Dermis microvascular lymphatic vessel endothelial cell (primary cell): ENCODE measurements at regions not wholly inside any gene's neighbourhood (a gene's known extent, or its start where the extent isn't known, plus 50 kb on each side); places are given as distances from the start of the nearest gene placed in this dataset.
"Not testable (repeated sequence)": the region's sequence is repeated elsewhere in the genome, so short reads cannot be mapped to it uniquely, and the experiment has no call there.

Source experiments
- DNase-seq, 2 donors: peaks; one replicate each; pipeline versions ENCODE4 v3.0.0 to v3.0.0-alpha.2; 2010; ENCODE audit warnings: low read depth in 2 of 2

GRCh38 chr3:23706111-23706510 lies 99.6 kb upstream of the UBE2E1 start:
- no peak for DNase-seq

DNA sequence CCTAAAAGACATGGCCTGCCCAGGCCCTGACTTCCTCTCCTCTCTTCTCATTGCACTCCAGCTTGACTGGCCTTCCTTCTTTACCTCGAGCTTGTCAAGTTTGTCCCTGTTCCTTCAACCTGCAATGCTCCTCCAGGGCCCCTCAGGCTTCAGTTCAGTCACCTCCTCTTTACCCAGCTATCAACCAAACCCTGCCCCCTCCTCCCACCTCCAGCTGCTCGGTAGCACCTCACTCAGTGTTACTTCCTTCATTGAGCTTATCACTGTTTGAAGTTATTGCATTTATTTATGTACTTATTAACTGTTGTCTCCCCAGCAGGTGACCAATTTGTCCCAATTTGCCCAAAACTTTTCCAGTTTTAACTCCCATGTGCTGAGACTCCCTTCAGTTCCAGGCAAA lies 95.8 kb upstream of the UBE2E1 start:
- no peak for DNase-seq

- peak in 1 of 2 donors; percentile 35 for DNase-seq
Measured at GRCh38 chr3:23710555-23710954, 95.2 kb upstream of the UBE2E1 start.

DNA sequence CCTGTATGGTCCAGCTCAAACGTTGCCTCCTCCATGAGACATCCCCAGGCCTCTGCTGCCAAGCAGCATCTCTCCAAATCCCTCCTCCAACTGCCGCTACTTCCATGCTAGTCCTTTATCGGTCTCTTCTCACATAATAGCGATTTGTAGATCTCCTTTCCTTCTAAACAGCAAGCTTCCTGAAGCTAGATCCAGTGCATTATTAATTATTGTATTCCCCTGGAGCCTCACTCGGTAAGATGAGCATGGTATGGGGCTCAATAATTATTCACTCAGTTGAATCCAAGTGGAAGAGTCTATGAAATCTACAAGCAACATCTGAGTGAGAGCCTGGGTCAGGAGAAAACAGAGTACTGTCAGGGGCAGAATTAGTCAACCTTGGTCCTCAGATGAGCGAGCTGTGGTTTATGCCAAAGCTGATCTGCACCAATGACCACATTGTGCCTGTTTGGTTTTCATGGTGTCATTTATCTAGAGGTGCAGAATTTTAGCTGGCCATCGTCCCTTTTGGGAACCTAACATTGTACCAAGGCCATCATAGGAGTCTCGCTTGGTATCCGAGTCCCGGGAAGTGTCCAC lies 93.8 kb upstream of the UBE2E1 start:
- DNase-seq = no peak

- DNase-seq = peak; percentile 85 to 90
Measured at GRCh38 chr3:23712656-23713559, 92.8 kb upstream of the UBE2E1 start.

DNA sequence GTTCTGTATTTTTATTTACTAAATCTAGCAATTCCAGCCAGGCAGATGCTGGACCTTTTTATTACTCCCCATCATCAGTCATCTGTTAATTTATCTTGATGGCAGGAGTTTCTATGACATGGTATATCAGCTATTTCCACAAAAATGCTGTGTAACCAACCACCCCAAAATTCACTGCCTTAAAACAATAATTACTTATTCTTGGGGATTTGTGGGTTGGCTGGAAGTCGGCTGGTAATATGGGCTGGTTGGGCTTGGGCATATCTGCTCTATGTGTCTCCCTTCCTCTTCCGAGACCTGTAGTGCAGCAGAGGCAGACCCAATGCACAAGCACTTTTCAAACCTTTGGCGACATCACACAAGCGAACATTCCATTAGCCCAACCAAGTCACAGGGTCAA lies 92.1 kb upstream of the UBE2E1 start:
- DNase-seq = no peak

- DNase-seq = no peak
Measured at GRCh38 chr3:23720059-23720458, 85.7 kb upstream of the UBE2E1 start.

DNA sequence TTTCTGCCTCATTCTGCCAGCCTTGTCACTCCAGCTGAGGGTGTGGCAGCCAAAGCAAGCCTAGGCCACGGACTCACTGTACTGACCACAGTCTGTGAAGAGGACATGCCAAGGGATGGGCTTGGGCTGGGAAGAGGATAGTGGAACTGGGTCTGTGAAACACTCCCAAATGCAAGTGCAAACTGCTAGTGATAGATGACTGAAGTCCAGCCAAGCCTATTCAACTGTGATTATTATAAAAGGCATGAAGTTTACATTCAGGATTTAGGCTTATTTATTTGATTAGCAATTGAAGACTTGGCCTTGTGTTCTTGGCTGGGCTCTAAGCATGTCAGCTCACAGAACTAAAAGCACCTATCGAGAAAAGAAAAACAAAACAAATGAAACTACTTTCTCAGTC lies 84.9 kb upstream of the UBE2E1 start:
- DNase-seq = no peak

GRCh38 chr3:23723141-23723540 lies 82.6 kb upstream of the UBE2E1 start:
- DNase-seq = no peak

DNA sequence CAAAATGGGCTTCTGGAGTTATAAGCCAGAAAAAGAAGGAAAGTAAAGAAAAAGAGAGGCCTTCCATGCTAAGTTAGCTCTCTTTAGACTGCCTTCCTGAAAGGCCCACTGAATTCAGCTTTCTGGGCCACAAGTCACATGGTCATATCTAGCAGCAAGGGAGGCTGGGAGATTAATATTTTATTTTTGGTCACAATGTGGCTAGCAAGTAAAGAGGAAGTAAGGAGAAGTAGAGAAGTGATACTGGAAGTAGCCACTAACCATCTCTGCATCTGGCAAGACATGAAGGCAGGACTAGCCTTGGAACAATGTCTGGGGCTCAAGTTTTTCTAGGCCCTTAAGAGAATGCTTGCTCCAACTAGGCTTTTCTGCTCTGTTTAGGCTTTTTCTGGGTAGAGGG lies 81.8 kb upstream of the UBE2E1 start:
- no peak for DNase-seq

DNA sequence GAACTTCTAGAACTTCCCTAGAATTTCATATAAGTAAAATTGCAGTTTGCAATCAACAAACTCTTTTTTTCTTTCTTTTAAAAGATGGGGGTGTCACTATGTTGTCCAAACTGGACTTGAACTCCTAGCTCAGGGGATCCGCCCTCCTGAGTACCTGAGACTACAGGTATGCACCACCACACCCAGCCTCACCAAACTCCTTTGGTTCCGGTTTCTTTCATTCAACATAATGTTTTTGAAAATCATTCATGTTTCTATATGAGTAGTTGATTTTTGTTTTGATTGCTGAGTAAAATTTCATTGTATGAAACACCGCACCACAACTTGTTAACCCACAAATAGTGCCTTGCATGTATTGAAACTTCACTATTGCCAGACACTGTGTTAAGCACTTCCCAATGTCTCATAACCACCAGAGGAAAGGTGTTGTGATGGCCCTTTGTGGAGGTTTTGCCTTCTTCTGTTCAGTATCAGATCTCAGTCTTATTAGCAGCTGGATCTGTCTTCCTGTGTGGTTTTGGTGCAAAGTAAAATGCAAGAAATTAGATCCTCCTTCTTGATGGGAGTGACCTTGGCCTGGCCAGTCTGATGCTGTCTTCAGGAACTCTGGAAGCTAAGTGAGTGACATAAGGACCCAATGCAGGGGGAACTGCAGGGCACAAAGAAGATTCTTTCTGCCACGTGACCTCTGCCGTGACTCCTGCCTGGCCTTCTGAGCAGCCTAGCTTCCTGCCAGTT lies 78.8 kb upstream of the UBE2E1 start:
- DNase-seq = no peak

DNA sequence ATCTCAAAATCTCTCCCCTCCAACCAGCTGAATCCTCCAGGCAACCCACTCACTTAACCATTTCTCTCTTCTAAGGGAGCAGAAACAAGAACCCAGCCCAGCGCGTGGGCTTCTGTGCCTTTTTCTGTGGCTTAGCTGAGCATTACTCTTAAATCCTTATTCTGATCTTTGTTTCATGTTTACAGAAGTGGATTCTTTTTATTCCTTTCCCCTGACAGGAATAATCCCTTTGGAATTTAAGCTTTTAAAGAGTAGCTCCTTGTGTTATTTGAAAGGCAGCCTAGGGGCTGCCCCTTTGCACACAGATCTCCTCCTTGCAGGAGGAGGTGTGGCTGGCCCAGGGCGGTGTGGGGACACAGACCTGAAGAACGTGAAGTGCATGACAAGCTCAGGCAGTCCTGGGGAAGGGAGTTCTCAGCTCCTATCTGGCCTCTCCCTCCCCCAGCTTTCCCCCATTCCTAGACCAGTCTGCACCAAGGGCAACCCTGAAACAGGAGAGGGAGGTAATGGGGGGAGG lies 77.1 kb upstream of the UBE2E1 start:
- DNase-seq = no peak

- DNase-seq = not testable (repeated sequence)
Measured at GRCh38 chr3:23729362-23729761, 76.4 kb upstream of the UBE2E1 start.

- no peak for DNase-seq
Measured at GRCh38 chr3:23734481-23734880, 71.3 kb upstream of the UBE2E1 start.

DNA sequence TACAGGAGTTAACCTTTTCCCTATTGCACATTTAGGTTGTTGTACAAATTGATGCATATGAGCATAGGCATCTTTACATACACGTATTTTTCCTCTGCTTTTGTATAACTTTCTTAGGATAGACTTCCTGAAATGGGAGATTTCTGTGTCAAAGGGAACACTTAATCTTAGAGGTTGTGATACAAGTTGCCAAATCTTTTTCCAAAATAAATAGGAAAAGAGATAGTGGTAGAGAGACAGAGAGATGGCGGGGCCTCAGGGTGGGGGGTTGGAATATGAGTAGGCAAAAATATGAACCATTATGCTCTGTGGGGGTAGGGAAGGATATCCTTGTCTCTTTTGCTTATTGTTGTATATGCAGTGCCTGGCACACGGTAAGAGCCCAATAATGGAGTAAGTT lies 70.7 kb upstream of the UBE2E1 start:
- DNase-seq = peak in 1 of 2 donors; percentile 32

DNA sequence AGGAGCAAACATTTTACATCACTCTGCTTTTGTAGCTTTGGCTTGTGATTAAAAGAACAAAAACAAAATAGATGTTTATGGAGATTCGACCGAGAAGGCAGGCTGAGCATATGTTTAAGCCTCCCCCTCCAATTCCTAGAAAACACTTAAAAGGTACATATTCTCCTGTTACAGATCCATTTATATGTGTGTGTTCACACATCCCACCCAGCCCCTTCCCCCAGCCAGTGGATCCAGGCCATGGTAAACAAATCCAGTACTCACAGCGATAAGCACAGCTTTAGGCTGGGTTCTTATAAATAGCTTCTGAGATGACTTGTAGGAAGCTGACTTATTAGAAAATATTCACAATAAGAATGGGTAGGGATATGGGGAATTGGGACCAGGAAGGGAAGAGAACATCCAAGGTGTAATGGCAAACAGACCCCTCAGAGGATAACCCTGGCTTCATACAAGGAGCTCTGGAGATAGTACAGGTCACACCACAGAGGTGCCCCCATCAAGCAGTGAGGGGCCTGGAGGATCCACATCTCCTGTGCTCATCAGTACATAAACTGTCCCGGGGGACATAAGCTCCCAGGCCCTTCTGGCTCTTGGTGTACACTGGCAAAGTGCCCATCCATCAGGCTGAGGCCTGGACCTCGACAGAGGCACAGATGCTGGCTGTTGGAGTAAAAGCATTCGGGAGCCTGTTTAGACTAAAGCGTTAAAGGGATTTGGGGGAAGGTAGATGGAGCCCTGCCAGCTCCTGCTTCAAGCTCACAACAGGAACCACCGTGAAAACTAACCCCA lies 70.0 kb upstream of the UBE2E1 start:
- peak in 1 of 2 donors; percentile 62 for DNase-seq

DNA sequence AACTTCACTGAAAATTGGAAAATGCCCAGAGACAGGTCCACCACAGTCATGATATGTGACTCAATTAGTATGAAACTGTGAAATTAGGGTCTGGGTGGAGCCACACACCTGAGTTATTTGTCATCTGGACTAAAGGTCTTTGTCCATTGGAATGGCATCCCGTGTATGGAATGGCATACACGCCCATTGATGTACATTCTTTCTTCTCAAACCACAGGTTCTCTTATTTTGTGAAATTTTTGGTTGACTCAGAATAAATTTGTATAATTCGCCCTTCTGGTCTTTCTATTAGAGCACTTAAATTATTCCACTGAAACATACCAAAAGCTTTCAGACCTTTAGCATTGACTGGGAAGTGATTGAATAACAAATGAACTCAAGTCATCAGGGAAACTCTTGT lies 66.8 kb upstream of the UBE2E1 start:
- no peak for DNase-seq

DNA sequence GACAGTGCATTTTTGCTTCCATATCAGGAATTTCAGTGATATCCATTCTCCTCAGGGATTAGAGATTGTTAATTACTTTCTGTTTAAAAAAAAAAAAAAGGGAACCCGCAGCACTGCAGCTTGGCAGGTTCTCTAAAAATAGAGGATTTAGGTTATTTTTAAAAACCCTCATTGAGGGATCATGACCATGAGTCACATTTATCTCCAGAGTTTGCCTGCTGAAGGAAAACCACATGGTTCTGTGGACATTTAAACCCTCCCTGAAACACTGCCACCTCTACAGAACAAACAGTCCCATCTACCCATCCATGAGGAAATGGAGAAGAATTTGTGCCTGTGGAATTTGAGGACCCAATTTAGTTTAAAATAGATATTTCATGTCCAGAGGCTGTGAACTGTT lies 66.2 kb upstream of the UBE2E1 start:
- peak in 1 of 2 donors; percentile 62 for DNase-seq

- DNase-seq = peak; percentile 88 to 95
Measured at GRCh38 chr3:23740517-23740965, 65.2 kb upstream of the UBE2E1 start.

- DNase-seq = peak; percentile 43 to 78
Measured at GRCh38 chr3:23741036-23741706, 64.6 kb upstream of the UBE2E1 start.
